HG03135 (cell line): ENCODE measurements at regions not wholly inside any gene's neighbourhood (a gene's known extent, or its start where the extent isn't known, plus 50 kb on each side); places are given as distances from the start of the nearest gene placed in this dataset.

Source experiments
- ATAC-seq: cut with Tn5 transposase; IDR thresholded peaks from one replicate; pipeline ENCODE4 v1.9.1; 2021; ENCODE audit warnings: mild to moderate bottlenecking, moderate library complexity; ENCODE audit not compliant: unreplicated experiment

- no peak for ATAC-seq
Measured at GRCh38 chr1:118364882-118365281, 179.9 kb upstream of the SPAG17 start.

- ATAC-seq, result no peak
Measured at GRCh38 chr1:118363396-118363795, 178.4 kb upstream of the SPAG17 start.

DNA sequence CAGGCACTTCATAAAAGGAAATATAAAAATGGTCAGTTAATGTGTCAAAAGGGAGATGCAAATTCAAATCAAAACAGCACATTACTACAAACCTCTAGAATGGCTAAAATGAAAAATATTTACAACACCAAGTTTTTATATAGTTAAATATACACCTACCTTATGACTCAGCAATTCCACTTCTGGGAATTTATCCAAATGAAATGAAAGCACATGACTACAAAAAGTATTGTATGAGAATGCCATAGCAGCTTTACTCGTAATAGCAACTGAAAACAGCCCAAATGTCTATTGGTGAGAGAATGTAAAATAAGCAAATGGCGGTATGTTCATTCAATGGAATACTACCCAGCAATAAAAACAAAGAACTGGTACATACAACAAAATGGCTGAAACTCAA lies 175.8 kb upstream of the SPAG17 start:
- ATAC-seq, result no peak

- no peak for ATAC-seq
Measured at GRCh38 chr1:118346936-118347335, 161.9 kb upstream of the SPAG17 start.

GRCh38 chr1:118340928-118341910 lies 156.2 kb upstream of the SPAG17 start:
- no peak for ATAC-seq

DNA sequence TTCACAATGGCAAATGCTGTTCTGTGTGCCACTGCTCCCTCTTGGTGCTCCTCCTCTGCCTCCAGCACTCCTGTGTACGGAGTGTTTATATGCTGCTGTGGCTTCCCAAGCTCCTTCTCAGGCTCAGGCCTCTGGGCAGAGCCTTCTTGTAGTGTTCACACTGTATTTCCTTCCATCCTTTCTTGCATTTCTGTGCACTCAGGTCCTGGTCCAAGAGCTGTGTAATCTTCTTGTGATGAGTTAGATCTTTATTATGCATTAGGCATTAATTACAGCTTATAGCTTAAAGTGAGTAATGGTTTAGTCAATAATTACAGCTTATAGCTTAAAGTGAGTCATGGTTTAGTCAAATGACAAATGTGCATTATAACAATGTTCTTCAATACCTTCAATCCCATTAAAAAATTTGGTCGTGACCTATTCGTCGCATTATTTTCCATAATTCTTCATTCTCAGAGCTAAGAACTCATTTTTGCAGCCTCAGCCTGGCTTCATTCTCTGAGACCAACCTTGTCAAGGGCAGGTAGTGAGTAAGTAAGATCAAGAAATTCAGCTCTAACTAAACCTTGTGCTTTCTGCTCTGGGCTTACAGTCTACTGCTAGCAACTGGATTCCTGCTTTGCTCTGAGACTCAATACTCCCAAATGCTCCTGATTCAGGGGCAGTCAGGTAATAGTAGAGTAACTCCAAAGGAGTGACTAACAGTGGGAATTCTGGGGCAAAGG lies 154.5 kb upstream of the SPAG17 start:
- ATAC-seq, result no peak

- ATAC-seq, result no peak
Measured at GRCh38 chr1:118338936-118339335, 153.9 kb upstream of the SPAG17 start.

GRCh38 chr1:118337346-118337745 lies 152.3 kb upstream of the SPAG17 start:
- no peak for ATAC-seq

- peak; percentile 73 for ATAC-seq
Measured at GRCh38 chr1:118335331-118335732, 150.3 kb upstream of the SPAG17 start.

- ATAC-seq, result no peak
Measured at GRCh38 chr1:118334506-118334905, 149.5 kb upstream of the SPAG17 start.

DNA sequence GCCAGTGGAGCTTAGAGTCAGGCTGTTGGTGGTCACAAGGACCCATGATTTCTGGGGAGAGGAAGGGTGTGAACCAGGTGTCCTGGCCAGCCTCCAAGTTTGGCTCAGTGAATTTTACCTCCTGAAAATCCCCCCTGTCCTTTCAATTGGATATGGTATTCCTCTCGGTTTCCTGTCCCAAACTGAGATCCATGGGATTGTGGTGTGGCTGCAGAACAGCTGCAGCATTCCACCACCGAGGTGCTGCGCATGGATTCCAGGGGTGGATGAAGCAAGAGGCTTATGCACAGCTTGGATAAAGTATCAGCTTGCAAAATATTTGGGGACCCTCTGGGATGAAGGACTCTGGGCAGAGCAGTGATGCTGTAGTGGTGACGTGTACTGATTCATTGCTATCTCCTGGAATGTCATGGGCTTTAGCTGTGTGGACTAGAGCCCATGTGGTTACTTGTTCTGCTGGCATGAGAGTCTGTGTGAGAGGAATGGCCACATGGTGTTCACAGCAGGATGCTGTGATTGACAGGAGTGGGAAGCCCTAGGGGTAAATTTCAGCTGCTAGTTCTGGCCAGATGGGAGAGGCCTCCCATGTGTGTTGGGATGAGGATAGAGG lies 148.7 kb upstream of the SPAG17 start:
- ATAC-seq, result no peak

GRCh38 chr1:118326960-118327629 lies 142.1 kb upstream of the SPAG17 start:
- ATAC-seq, result no peak

GRCh38 chr1:118325550-118326225 lies 140.7 kb upstream of the SPAG17 start:
- no peak for ATAC-seq

DNA sequence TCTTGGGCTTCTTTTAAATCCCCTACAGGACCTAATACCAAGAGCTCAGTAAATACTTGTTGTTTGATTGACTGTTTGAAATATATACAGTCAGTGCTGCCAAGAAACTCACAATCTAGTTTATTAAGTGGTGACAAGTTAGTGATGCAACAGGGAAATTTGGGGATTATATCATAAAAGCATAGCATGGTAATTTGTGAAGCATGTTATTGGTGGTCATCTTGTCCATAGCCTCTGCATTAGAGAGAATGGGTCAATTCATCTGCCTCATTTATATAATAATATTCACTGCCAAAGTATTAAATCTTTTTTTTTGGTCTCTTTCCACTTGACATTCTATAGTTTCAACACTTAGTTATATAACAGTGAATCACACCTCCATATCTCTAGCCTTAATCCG lies 138.2 kb upstream of the SPAG17 start:
- no peak for ATAC-seq

- ATAC-seq, result no peak
Measured at GRCh38 chr1:118322331-118322730, 137.3 kb upstream of the SPAG17 start.

GRCh38 chr1:118321840-118322239 lies 136.8 kb upstream of the SPAG17 start:
- ATAC-seq, result no peak

- no peak for ATAC-seq
Measured at GRCh38 chr1:118317842-118318614, 133.0 kb upstream of the SPAG17 start.

DNA sequence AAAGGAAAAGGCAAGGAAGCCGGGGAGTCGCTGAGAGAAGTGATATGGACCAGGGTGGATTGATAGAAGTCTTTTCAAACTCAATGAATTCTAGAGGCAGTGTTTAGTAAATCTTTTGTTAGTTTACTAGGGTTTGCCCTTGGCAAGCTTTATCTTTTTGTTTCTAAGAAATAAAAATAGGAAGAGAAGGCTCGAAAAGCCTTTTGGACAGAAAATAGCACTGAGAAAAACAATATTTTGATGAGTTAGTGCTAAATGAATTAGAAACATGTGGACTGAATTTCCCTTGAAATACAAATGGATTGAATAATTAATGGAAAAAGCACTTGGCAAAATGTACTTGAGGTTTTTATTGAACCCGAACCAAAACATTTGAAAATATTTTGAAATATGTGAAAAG lies 121.8 kb upstream of the SPAG17 start:
- ATAC-seq, result no peak

- no peak for ATAC-seq
Measured at GRCh38 chr1:118304722-118305359, 119.8 kb upstream of the SPAG17 start.
